Endothelial cell of umbilical vein (primary cell): ENCODE measurements at regions not wholly inside any gene's neighbourhood (a gene's known extent, or its start where the extent isn't known, plus 50 kb on each side); places are given as distances from the start of the nearest gene placed in this dataset.

Experiments
- BruUV-seq: library from RNA; stranded (reverse); fragments of 400-500 nt; replicated peaks from 2 replicates; lab custom pipeline; 2021; lab: Mats Ljungman, UMichigan
- CTCF ChIA-PET: fragments of 300-600, 350-600 bp; sonication (Branson Sonifier 250); formaldehyde crosslinking; loops from one replicate; lab custom pipeline; 2021; ENCODE audit warnings: antibody characterized with exemption, inconsistent platforms; lab: Charles Lee
- POLR2A ChIA-PET: fragments of 300-600, 350-600 bp; sonication (Branson Sonifier 250); formaldehyde crosslinking; loops from one replicate; lab custom pipeline; 2021; ENCODE audit warnings: antibody characterized with exemption, inconsistent platforms; lab: Charles Lee
- DNase-seq: peaks from one replicate; pipeline ENCODE4 v3.0.0-alpha.2; 2011; ENCODE audit warnings: low read depth, low spot score
- FAIRE-seq: peaks from 2 replicates; lab custom pipeline; 2011; peaks lifted over from hg19 to GRCh38; lab: Jason Lieb, UNC
- H2AFZ ChIP-seq: 2 replicates; pipeline ENCODE4 v1.6.0; 2012; ENCODE audit warnings: low read depth, low read length, control low read depth, inconsistent platforms
- H3K27ac ChIP-seq: 2 replicates; pipeline ENCODE4 v1.5.1; 2011; ENCODE audit warnings: low read depth, mild to moderate bottlenecking, control low read depth, low read length, moderate library complexity; ENCODE audit not compliant: insufficient read depth
- H3K27me3 ChIP-seq, 2 experiments: 2 replicates each; pipeline versions ENCODE4 v1.6.0 to v1.6.1; 2011; ENCODE audit warnings: low read length in 2 of 2, mixed read lengths in 1 of 2; ENCODE audit not compliant: control insufficient read depth in 2 of 2, insufficient read depth in 2 of 2
- H3K36me3 ChIP-seq, 2 experiments: 2 replicates in 1 of 2; 3 replicates in 1 of 2; pipeline ENCODE4 v1.5.1; 2011; ENCODE audit warnings: low read length in 2 of 2, mild to moderate bottlenecking in 1 of 2, moderate library complexity in 1 of 2; ENCODE audit not compliant: control insufficient read depth in 2 of 2, insufficient read depth in 2 of 2; ENCODE audit errors: extremely low read depth in 1 of 2
- H3K4me1 ChIP-seq: 3 replicates; pipeline ENCODE4 v1.5.1; 2011; ENCODE audit warnings: mild to moderate bottlenecking, low read length; ENCODE audit not compliant: control insufficient read depth, insufficient read depth; ENCODE audit errors: extremely low read depth
- H3K4me2 ChIP-seq: 2 replicates; pipeline ENCODE4 v1.6.1; 2011; ENCODE audit warnings: low read length, control low read depth, mixed read lengths; ENCODE audit not compliant: insufficient read depth
- H3K4me3 ChIP-seq, 3 experiments: fragments of 200-600 bp in 1 of 3; sonication (generic), shearing (Covaris generic) in 1 of 3; replicated peaks in 1 of 3; 2 replicates each; pipeline ENCODE4 v1.5.1; 2011 to 2016; ENCODE audit warnings: control low read depth in 3 of 3, low read length in 3 of 3, mild to moderate bottlenecking in 2 of 3, inconsistent platforms in 1 of 3, low read depth in 1 of 3, moderate library complexity in 1 of 3; ENCODE audit not compliant: insufficient read depth in 1 of 3
- H3K79me2 ChIP-seq: 2 replicates; pipeline ENCODE4 v1.6.0; 2012; ENCODE audit warnings: low read length, inconsistent platforms; ENCODE audit not compliant: control insufficient read depth, insufficient read depth
- H3K9ac ChIP-seq: replicated peaks from 2 replicates; pipeline ENCODE3; 2011; ENCODE audit warnings: low read length, control low read depth; ENCODE audit not compliant: insufficient read depth; ENCODE audit errors: extremely low read depth
- H3K9me1 ChIP-seq: replicated peaks from 3 replicates; pipeline ENCODE4 v1.6.0; 2011; ENCODE audit warnings: mild to moderate bottlenecking, low read length; ENCODE audit not compliant: control insufficient read depth, insufficient read depth; ENCODE audit errors: extremely low read depth
- H3K9me3 ChIP-seq: replicated peaks from 2 replicates; pipeline ENCODE4 v1.5.1; 2012; ENCODE audit warnings: low read length, inconsistent platforms; ENCODE audit not compliant: control insufficient read depth, insufficient read depth
- H4K20me1 ChIP-seq: replicated peaks from 2 replicates; pipeline ENCODE3; 2011; ENCODE audit warnings: mild to moderate bottlenecking, low read length; ENCODE audit not compliant: control insufficient read depth, insufficient read depth; ENCODE audit errors: extremely low read depth
- EZH2 ChIP-seq: IDR thresholded peaks from 2 replicates; pipeline ENCODE4 v1.6.1; 2012; ENCODE audit warnings: borderline replicate concordance, low read depth, mild to moderate bottlenecking, moderate library complexity, low read length, inconsistent platforms; ENCODE audit not compliant: severe bottlenecking
- FOS ChIP-seq: IDR thresholded peaks from 2 replicates; pipeline ENCODE4 v1.6.1; 2011; ENCODE audit warnings: mild to moderate bottlenecking, low read length, moderate library complexity, borderline replicate concordance; ENCODE audit not compliant: insufficient read depth
- GATA2 ChIP-seq: IDR thresholded peaks from 2 replicates; pipeline ENCODE4 v1.7.0; 2011; ENCODE audit warnings: low read depth, mild to moderate bottlenecking, moderate library complexity, mixed read lengths, low read length; ENCODE audit not compliant: insufficient read length, insufficient read depth
- JUN ChIP-seq: IDR thresholded peaks from 2 replicates; pipeline ENCODE4 v1.6.1; 2011; ENCODE audit warnings: borderline replicate concordance, low read depth; ENCODE audit not compliant: insufficient read length, insufficient read depth
- MAX ChIP-seq: IDR thresholded peaks from 2 replicates; pipeline ENCODE4 v1.6.1; 2011; ENCODE audit not compliant: insufficient read depth, insufficient read length
- MYC ChIP-seq: IDR thresholded peaks from one replicate; pipeline ENCODE4 v1.6.1; 2011; ENCODE audit warnings: mild to moderate bottlenecking, low read depth, low read length
- POLR2A ChIP-seq: IDR thresholded peaks from 2 replicates; pipeline ENCODE4 v1.6.1; 2012; ENCODE audit warnings: low read depth, mild to moderate bottlenecking, control low read depth, low read length
- POLR2AphosphoS5 ChIP-seq: IDR thresholded peaks from 2 replicates; pipeline ENCODE4 v1.6.1; 2012; ENCODE audit warnings: low read depth, mild to moderate bottlenecking, control low read depth, low read length, moderate library complexity; ENCODE audit not compliant: insufficient read depth
- dilution Hi-C: fragments of 300-500 bp; cut with MboI; formaldehyde crosslinking; loops from one replicate; pipeline ENCODE4 v1.15.0; 2019; ENCODE audit warnings: low sequenced_read_pairs; ENCODE audit not compliant: extremely low pct_ligation_motif_present
- intact Hi-C: fragments of 100-400 bp; cut with micrococcal nuclease; formaldehyde crosslinking; loops from one replicate; pipeline ENCODE4 v1.10.0; 2022
- TF ChIP-seq, protein P1 (sequence below), 2 donors: IDR thresholded peaks; 1 replicate in 1 of 2; 2 replicates in 1 of 2; pipeline ENCODE4 v1.5.1; 2011; ENCODE audit warnings: low read length in 2 of 2, mild to moderate bottlenecking in 2 of 2, moderate library complexity in 2 of 2, control low read depth in 1 of 2, inconsistent platforms in 1 of 2, low read depth in 1 of 2; ENCODE audit not compliant: insufficient read depth in 1 of 2; ENCODE audit errors: extremely low read depth in 1 of 2

GRCh38 chr16:64669573-64669972 is 452.3 kb downstream of the CDH11 start:
- no peaks in the 10 kb centered on the region for H4K20me1 ChIP-seq
- no peaks in the 10 kb centered on the region for H3K27me3 ChIP-seq
- H3K4me3 ChIP-seq, result no peak overlapping the region
- ChIA-PET POLR2A (no interaction called here), CTCF (no interaction called here)
- no peaks in the 10 kb centered on the region for H3K9me3 ChIP-seq
- DNase-seq (no peak), FAIRE-seq (no peak)
- TF ChIP-seq POLR2AphosphoS5, result no peak
- no peak for TF ChIP-seq MYC
- TF ChIP-seq FOS, result no peak
- TF ChIP-seq JUN, result no peak
- TF ChIP-seq GATA2, result no peak
- no peak for TF ChIP-seq EZH2
- TF ChIP-seq, protein P1, sequence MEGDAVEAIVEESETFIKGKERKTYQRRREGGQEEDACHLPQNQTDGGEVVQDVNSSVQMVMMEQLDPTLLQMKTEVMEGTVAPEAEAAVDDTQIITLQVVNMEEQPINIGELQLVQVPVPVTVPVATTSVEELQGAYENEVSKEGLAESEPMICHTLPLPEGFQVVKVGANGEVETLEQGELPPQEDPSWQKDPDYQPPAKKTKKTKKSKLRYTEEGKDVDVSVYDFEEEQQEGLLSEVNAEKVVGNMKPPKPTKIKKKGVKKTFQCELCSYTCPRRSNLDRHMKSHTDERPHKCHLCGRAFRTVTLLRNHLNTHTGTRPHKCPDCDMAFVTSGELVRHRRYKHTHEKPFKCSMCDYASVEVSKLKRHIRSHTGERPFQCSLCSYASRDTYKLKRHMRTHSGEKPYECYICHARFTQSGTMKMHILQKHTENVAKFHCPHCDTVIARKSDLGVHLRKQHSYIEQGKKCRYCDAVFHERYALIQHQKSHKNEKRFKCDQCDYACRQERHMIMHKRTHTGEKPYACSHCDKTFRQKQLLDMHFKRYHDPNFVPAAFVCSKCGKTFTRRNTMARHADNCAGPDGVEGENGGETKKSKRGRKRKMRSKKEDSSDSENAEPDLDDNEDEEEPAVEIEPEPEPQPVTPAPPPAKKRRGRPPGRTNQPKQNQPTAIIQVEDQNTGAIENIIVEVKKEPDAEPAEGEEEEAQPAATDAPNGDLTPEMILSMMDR (IDR thresholded peaks at IDR 0.05; ENCODE audit: extremely low read depth in 1 of 2, insufficient read depth in 1 of 2, low read depth in 1 of 2, low read length in 2 of 2), result no peak
- no peak for TF ChIP-seq MAX
- no peak for TF ChIP-seq POLR2A
- no peaks in the 10 kb centered on the region for H3K79me2 ChIP-seq
- no peak overlapping the region for H2AFZ ChIP-seq
- H3K9me1 ChIP-seq, result no peaks in the 10 kb centered on the region
- no peaks in the 10 kb centered on the region for H3K4me1 ChIP-seq
- no peak overlapping the region for H3K9ac ChIP-seq
- dilution Hi-C loops, result no loop called here
- no peak overlapping the region for H3K4me2 ChIP-seq
- intact Hi-C loops, result no loop called here
- H3K27ac ChIP-seq, result no peak overlapping the region
- BruUV-seq, result no TSS peak
- H3K36me3 ChIP-seq, result no peaks in the 10 kb centered on the region
